Spinal cord (tissue), 9 donors: ENCODE measurements at regions not wholly inside any gene's neighbourhood (a gene's known extent, or its start where the extent isn't known, plus 50 kb on each side); places are given as distances from the start of the nearest gene placed in this dataset.
"Not testable (repeated sequence)": the region's sequence is repeated elsewhere in the genome, so short reads cannot be mapped to it uniquely, and the experiment has no call there.

Experiments
- DNase-seq, 6 donors: peaks; one replicate each; pipeline versions ENCODE4 v3.0.0 to v3.0.0-alpha.2; 2013 to 2015; ENCODE audit warnings: low spot score in 6 of 6, low read depth in 4 of 6
- H3K27ac ChIP-seq: one replicate; pipeline ENCODE4 v1.5.1; 2013; ENCODE audit warnings: low read depth, low read length, control low read depth
- H3K27me3 ChIP-seq: one replicate; pipeline ENCODE4 v1.6.1; 2013; ENCODE audit warnings: low read length; ENCODE audit not compliant: control insufficient read depth, insufficient read depth
- H3K36me3 ChIP-seq: one replicate; pipeline ENCODE4 v1.6.1; 2013; ENCODE audit warnings: low read length; ENCODE audit not compliant: control insufficient read depth, insufficient read depth
- H3K4me1 ChIP-seq: one replicate; pipeline ENCODE4 v1.6.1; 2013; ENCODE audit warnings: low read length; ENCODE audit not compliant: control insufficient read depth, insufficient read depth
- H3K4me3 ChIP-seq: one replicate; pipeline ENCODE4 v1.5.1; 2013; ENCODE audit warnings: low read depth, low read length, control low read depth
- H3K9me3 ChIP-seq: one replicate; pipeline ENCODE4 v1.6.1; 2013; ENCODE audit warnings: low read length; ENCODE audit not compliant: control insufficient read depth, insufficient read depth
- WGBS: methylation state at CpG from one replicate; pipeline ENCODE4 v1.1.5; 2013; ENCODE audit warnings: missing lambda C conversion rate; ENCODE audit not compliant: insufficient coverage; 5-methylcytosine and 5-hydroxymethylcytosine counted together
- donor health status: healthy.

- Histone ChIP-seq H3K36me3 (no peaks in the 10 kb centered on the region), H3K27me3 (no peaks in the 10 kb centered on the region), H3K27ac (no peak overlapping the region), H3K4me1 (no peaks in the 10 kb centered on the region), H3K4me3 (no peak overlapping the region), H3K9me3 (no peaks in the 10 kb centered on the region)
- DNase-seq = no peak
These were observed 247.1 kb upstream of the FIGN start for GRCh38 chr2:163982938-163983337.

DNA sequence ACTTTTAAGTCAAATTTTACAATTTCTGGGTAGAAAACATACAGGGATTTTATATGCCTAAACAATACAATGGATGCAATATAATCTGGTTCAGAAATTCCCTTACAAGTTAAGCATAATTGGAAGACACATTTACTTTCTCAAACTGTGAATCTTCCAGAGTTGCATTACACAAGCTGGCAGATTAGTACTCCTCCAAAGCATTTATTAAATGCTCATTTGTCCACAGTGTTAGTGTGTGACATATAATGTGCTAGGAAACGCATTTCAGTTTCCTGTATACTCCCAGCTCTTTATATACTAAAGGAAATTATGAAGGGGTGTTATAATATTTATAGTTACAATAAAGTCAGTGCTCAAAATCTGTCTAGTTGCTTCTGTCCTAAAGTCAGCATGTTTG lies 239.0 kb upstream of the FIGN start:
- H3K27ac ChIP-seq = no peak overlapping the region
- H3K4me3 ChIP-seq = no peak overlapping the region
- H3K36me3 ChIP-seq = no peaks in the 10 kb centered on the region
- no peaks in the 10 kb centered on the region for H3K4me1 ChIP-seq
- WGBS = no CpG with 5 or more reads among the region's 1 CpG
- no peaks in the 10 kb centered on the region for H3K27me3 ChIP-seq
- no peak for DNase-seq
- no peaks in the 10 kb centered on the region for H3K9me3 ChIP-seq

DNA sequence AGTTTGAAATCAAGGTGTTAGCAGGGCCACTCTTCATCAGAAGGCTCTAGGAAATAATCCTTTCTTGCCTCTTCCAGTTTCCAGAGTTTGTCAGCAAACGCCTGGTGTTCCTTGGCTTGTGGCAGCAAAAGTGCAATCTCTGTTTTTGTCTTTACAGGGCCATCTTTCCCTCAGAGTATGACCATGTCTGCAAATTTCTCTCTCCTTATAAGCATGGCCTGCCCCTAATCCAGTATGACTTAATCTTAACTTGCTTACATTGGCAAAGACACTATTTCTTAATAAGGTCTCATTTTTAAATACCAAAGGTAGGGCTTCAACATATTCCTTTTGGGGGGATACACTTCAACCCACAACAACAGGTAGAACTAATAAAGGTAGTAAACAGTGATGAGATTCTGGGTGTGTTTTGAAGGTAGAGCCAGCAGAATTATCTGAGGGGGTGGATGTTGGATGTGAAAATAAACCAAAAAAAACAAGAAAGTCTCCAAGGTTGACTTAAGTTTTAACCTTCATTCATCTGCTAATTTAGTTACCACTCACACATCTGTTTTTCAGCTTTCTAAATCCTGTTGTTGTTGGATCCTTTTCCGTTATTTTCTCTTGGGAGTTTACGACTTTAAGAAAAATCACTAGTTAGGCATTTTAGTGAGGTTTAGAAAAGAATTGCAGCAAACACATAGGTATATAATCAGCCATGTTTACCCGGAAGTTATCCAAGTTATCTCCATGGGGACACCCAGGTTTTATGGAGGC lies 234.4 kb upstream of the FIGN start:
- DNase-seq = peak in 1 of 6 donors; percentile 9
- no peaks in the 10 kb centered on the region for H3K9me3 ChIP-seq
- H3K36me3 ChIP-seq = no peaks in the 10 kb centered on the region
- no peaks in the 10 kb centered on the region for H3K27me3 ChIP-seq
- 100% methylated on average over 1 of the region's 4 CpGs for whole genome bisulfite sequencing
- H3K27ac ChIP-seq = no peak overlapping the region
- H3K4me3 ChIP-seq = no peak overlapping the region
- no peaks in the 10 kb centered on the region for H3K4me1 ChIP-seq

DNA sequence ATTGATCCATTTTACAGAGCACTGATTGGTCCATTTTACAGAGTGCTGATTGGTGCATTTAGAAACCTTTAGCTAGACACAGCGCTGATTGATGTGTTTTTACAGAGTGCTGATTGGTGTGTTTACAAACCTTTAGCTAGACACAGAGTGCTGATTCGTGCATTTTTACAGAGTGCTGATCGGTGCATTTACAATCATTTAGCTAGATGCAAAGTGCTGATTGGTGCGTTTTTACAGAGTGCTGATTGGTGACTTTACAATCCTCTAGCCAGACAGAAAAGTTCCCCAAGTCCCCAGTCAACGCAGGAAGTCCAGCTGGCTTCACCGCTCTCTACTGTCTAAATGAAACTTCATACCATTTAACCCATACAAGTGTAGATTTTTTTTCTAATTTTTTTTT lies 228.5 kb upstream of the FIGN start:
- not testable (repeated sequence) for H3K36me3 ChIP-seq, DNase-seq, H3K4me3 ChIP-seq, H3K27me3 ChIP-seq, H3K27ac ChIP-seq, H3K4me1 ChIP-seq, H3K9me3 ChIP-seq
- 94% methylated on average over 3 of the region's 6 CpGs for WGBS

DNA sequence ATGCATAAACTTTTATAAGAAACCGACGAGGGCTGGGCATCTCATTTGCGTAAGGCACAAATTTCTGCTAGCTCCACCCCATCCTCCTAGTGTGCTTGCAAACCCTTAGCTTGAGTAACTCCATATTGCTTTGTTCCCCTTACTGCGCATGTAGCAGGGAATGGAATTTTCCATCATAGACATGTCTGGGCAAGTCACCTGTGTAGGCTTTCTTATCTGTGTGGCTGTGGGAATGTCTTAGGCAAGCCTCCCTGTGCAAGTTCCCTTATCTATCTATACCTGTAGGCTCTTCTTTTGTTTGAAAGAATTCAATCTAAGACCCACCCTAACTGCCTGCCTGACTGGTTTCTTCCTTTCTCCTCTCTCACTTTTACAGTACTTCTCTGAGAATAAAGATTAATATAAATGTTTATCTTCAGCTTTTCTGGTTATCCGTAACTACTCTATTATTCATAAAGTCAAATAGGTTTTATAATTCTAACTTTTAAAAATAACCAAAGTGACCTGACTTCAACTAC lies 217.6 kb upstream of the FIGN start:
- Histone ChIP-seq H3K27ac (no peak overlapping the region), H3K4me3 (no peak overlapping the region), H3K36me3 (no peaks in the 10 kb centered on the region), H3K27me3 (no peaks in the 10 kb centered on the region), H3K9me3 (no peaks in the 10 kb centered on the region), H3K4me1 (no peaks in the 10 kb centered on the region)
- no CpG with 5 or more reads among the region's 5 CpGs for WGBS
- no peak for DNase-seq

DNA sequence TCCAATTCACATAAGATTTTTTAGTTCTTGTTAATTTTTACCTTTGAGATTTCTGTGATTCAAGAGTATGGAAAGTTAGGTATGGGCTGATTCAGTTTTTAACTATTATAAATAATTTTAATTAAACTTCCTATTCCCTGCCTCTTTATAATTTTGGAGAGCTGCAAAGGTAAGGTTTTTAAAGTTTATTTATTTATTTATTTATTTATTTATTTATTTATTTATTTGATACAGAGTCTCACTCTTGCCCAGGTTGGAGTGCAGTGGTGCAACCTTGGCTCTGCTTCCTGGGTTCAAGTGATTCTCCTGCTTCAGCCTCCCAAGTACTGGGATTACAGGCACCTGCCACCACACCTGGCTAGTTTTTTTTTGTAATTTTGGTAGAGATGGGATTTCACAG lies 215.5 kb upstream of the FIGN start:
- H3K9me3 ChIP-seq = no peaks in the 10 kb centered on the region
- H3K4me3 ChIP-seq = no peak overlapping the region
- no peaks in the 10 kb centered on the region for H3K36me3 ChIP-seq
- no peak overlapping the region for H3K27ac ChIP-seq
- H3K27me3 ChIP-seq = no peaks in the 10 kb centered on the region
- H3K4me1 ChIP-seq = no peaks in the 10 kb centered on the region
- DNase-seq = no peak

- no peak overlapping the region for H3K27ac ChIP-seq
- H3K4me1 ChIP-seq = no peaks in the 10 kb centered on the region
- H3K36me3 ChIP-seq = no peaks in the 10 kb centered on the region
- no peak overlapping the region for H3K4me3 ChIP-seq
- DNase-seq = no peak
- no peaks in the 10 kb centered on the region for H3K27me3 ChIP-seq
- H3K9me3 ChIP-seq = no peaks in the 10 kb centered on the region
These were observed 213.9 kb upstream of the FIGN start for GRCh38 chr2:163949693-163950092.

GRCh38 chr2:163944347-163944737 lies 208.5 kb upstream of the FIGN start:
- no peaks in the 10 kb centered on the region for H3K4me1 ChIP-seq
- H3K9me3 ChIP-seq = no peaks in the 10 kb centered on the region
- no peak overlapping the region for H3K27ac ChIP-seq
- WGBS = 60% methylated on average over 1 of the region's 4 CpGs
- H3K27me3 ChIP-seq = no peaks in the 10 kb centered on the region
- peak in 2 of 6 donors; percentile 2 to 86 for DNase-seq
- H3K4me3 ChIP-seq = no peak overlapping the region
- no peaks in the 10 kb centered on the region for H3K36me3 ChIP-seq

DNA sequence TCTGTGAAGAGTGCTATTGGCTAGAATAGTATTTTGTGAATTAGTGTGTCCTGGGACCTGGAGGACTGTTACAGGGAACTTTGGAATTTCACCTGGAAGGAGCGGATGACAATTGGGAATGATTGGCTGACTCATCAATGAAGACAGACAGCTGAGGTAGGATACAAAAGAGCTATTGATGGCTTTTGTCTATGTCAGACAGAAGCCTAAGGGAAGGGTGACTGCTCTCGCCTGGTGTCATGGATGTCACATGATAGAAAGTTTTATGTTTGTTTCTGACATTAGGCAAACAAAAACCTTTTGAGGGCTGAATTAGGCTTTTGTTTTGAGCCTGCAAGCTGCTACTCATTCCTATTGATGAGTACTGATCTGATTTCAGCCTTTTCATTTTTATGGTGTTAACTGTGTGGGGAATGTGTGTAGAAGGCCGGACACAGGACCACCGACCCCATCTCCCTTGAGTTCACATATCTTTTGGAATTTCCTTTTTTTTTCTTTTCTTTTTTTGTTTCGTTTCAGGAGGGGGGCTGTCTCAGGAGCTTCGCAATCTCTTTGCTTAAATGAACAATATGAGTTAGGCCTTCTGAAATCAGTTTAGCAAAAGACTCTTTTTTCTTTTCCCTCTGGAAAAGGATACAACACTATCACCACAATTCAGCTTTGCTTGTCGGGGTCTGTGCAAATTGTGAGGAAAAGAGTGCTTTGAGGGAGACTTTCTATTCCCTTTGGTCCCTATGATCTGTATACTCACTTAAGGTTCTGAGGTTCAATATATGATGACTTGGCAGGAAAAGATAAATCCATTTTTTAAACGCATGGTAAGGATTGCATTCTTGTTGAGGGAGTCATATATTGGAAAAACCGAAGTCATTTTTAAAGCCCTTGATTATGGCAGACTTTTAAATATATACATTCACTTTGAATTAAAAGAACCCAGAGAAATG lies 207.9 kb upstream of the FIGN start:
- WGBS = 58% methylated on average over 2 of the region's 9 CpGs
- peak in 1 of 6 donors; percentile 7 for DNase-seq
- H3K36me3 ChIP-seq = no peaks in the 10 kb centered on the region

DNA sequence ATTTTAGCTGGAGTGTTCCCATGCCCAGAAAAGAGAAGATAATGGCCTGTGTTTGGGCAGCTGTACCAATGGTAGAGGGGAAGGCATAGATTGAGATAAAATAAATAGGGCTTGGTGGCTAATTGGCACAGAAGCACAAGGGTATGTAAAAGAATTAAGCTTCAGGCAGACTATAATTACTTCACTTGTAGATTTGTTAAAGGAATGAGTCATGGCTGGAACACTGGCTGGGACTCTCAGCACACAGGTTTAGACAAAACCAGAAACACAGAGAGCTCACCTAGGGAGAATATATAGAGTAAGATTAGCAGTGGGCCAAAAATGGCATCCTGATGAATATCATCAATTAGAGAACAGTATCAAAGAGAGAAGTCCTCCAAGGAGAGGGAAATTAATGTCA lies 198.3 kb upstream of the FIGN start:
- Histone ChIP-seq H3K4me3 (no peak overlapping the region), H3K27me3 (no peaks in the 10 kb centered on the region), H3K27ac (no peak overlapping the region), H3K36me3 (no peaks in the 10 kb centered on the region), H3K9me3 (no peaks in the 10 kb centered on the region), H3K4me1 (no peaks in the 10 kb centered on the region)
- DNase-seq = no peak

More for the DNA sequence above, 207.9 kb upstream of the FIGN start:
- no peaks in the 10 kb centered on the region for H3K9me3 ChIP-seq
- no peaks in the 10 kb centered on the region for H3K27me3 ChIP-seq
- H3K4me1 ChIP-seq = no peaks in the 10 kb centered on the region
- no peak overlapping the region for H3K4me3 ChIP-seq
- H3K27ac ChIP-seq = peak overlapping the region; percentile 52
